IPS-11a (cell line): ENCODE measurements at regions not wholly inside any gene's neighbourhood (a gene's known extent, or its start where the extent isn't known, plus 50 kb on each side); places are given as distances from the start of the nearest gene placed in this dataset.
"Not testable (repeated sequence)": the region's sequence is repeated elsewhere in the genome, so short reads cannot be mapped to it uniquely, and the experiment has no call there.

Experiments used
- H3K4me3 ChIP-seq: one replicate; pipeline ENCODE4 v1.5.1; 2013; ENCODE audit warnings: low read depth, low read length, control low read depth

GRCh38 chr11:3514635-3515424, 127.0 kb downstream of the ART5 start:
- H3K4me3 ChIP-seq, result not testable (repeated sequence)

GRCh38 chr11:3513311-3513710, 128.5 kb downstream of the ART5 start:
- H3K4me3 ChIP-seq, result not testable (repeated sequence)

- not testable (repeated sequence) for H3K4me3 ChIP-seq
These were observed 129.0 kb downstream of the ART5 start for GRCh38 chr11:3512751-3513150.

GRCh38 chr11:3512133-3512703, 129.6 kb downstream of the ART5 start:
- not testable (repeated sequence) for H3K4me3 ChIP-seq

- H3K4me3 ChIP-seq, result not testable (repeated sequence)
These were observed 130.2 kb downstream of the ART5 start for GRCh38 chr11:3511416-3512132.

- not testable (repeated sequence) for H3K4me3 ChIP-seq
These were observed 130.6 kb upstream of the ZNF195 start for GRCh38 chr11:3509563-3509962.

GRCh38 chr11:3499198-3499597, 120.3 kb upstream of the ZNF195 start:
- not testable (repeated sequence) for H3K4me3 ChIP-seq

GRCh38 chr11:3498356-3498755, 119.4 kb upstream of the ZNF195 start:
- not testable (repeated sequence) for H3K4me3 ChIP-seq

GRCh38 chr11:3493152-3493551, 114.2 kb upstream of the ZNF195 start:
- H3K4me3 ChIP-seq, result not testable (repeated sequence)

- not testable (repeated sequence) for H3K4me3 ChIP-seq
These were observed 109.1 kb upstream of the ZNF195 start for GRCh38 chr11:3488003-3488402.

- not testable (repeated sequence) for H3K4me3 ChIP-seq
These were observed 106.8 kb upstream of the ZNF195 start for GRCh38 chr11:3485737-3486136.

- not testable (repeated sequence) for H3K4me3 ChIP-seq
These were observed 98.3 kb upstream of the ZNF195 start for GRCh38 chr11:3476937-3477885.

- not testable (repeated sequence) for H3K4me3 ChIP-seq
These were observed 97.4 kb upstream of the ZNF195 start for GRCh38 chr11:3476084-3476936.

- not testable (repeated sequence) for H3K4me3 ChIP-seq
These were observed 90.0 kb upstream of the ZNF195 start for GRCh38 chr11:3468963-3469362.

GRCh38 chr11:3467599-3467998, 88.7 kb upstream of the ZNF195 start:
- not testable (repeated sequence) for H3K4me3 ChIP-seq

GRCh38 chr11:3455666-3456065, 76.7 kb upstream of the ZNF195 start:
- not testable (repeated sequence) for H3K4me3 ChIP-seq

- H3K4me3 ChIP-seq, result not testable (repeated sequence)
These were observed 75.9 kb upstream of the ZNF195 start for GRCh38 chr11:3454844-3455243.

GRCh38 chr11:3453596-3454256, 74.8 kb upstream of the ZNF195 start:
- not testable (repeated sequence) for H3K4me3 ChIP-seq

GRCh38 chr11:3450822-3451221, 71.9 kb upstream of the ZNF195 start:
- H3K4me3 ChIP-seq, result not testable (repeated sequence)
